GM19467 (cell line): ENCODE measurements at regions not wholly inside any gene's neighbourhood (a gene's known extent, or its start where the extent isn't known, plus 50 kb on each side); places are given as distances from the start of the nearest gene placed in this dataset.

Experiments
- ATAC-seq: cut with Tn5 transposase; IDR thresholded peaks from one replicate; pipeline ENCODE4 v1.9.1; 2021; ENCODE audit warnings: mild to moderate bottlenecking, moderate library complexity; ENCODE audit not compliant: unreplicated experiment

DNA sequence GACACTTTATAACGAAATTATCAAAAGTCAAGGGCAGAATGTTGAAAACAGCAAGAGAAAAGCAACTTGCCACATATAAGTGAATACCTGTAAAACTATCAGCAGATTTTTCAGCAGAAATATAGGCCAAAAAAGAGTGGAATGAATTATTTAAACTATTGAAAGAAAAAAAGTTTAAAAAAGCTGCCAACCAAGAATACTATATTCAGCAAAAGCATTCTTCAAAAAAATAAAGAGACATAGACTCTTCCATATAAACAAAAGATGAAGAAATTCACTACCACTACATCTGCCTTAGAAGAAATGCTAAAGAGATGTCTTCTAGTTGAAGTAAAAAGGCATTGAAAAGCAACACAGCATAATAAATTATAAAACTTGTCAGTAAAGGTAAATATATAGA lies 80.6 kb upstream of the CPNE8 start:
- no peak for ATAC-seq

DNA sequence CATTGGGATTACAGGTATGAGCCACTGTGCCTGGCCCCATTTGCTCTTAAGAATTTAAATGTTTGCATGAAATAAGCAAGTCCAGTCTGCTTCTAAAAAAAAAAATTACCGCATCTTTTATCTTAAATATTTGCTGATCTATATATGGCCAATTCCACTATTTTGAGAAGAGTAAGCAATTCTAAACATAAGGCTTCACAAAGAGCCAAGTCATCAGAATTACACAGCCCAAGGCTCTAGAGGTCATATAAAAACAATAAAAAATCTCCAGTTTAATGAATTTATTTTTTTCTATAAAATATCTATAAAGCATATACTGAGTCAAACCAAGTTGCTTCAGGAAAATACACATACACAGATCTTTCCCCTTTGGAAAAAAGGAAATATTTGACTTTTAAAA lies 79.0 kb upstream of the CPNE8 start:
- ATAC-seq, result no peak

DNA sequence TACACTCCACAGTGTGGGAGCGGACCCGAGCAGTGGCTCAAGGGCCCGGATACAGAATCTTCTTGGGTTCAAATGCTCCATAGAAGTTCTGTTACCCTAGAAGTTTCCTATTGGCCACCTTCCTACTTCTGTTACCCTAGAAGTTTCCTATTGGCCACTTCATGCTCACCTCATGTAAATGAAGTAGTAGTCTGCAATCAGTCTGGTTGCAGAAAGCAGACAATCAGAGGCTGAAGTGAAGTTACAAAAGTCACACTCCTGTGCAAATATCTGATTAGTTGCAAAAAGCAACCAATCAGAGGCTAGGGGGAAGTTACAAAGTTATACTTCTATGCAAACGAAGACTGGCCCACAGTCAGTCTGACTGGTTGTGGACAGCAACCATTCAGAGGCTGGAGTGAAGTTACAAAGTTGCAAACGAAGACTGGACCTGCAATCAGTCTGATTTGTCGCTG lies 77.8 kb upstream of the CPNE8 start:
- no peak for ATAC-seq

DNA sequence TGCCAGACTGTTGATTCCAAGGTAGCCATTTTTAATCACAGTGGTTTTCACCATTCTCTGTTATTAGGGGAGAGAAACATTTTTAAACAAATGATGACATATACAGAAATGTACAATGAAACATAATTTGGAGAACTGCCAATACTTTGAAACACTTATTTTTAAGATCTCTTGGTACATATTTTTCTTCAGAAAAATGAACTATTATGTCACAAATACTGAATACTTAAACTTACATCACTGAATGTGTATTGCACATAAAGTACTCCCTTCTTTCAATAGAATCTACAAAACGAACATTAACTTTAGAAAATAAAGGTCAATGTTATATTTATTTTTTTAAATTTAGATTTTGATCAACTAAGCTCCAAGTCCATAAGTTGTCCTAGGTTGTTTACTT lies 71.7 kb upstream of the CPNE8 start:
- no peak for ATAC-seq

DNA sequence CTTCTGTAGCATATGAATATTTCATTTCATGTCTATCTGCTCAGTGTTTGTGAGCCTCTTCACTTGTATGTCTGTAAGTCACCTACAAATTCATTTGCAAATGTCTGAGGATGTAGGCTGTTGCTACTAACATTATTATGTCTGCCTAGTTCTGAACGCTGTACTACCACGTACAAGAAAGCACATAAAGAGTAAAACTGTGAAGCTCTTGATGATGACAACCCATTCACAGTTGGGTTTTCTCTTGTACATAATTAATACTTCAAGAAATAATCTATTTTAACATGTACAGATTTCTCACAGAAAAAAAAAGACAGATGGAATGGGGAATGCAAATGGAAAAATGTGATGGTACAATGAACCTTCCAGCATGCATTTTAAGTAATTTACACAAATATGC lies 64.3 kb upstream of the CPNE8 start:
- no peak for ATAC-seq

- ATAC-seq, result no peak
Observed at GRCh38 chr12:38961683-38962082, 56.3 kb upstream of the CPNE8 start.

GRCh38 chr12:38961012-38961411 lies 55.6 kb upstream of the CPNE8 start:
- no peak for ATAC-seq

DNA sequence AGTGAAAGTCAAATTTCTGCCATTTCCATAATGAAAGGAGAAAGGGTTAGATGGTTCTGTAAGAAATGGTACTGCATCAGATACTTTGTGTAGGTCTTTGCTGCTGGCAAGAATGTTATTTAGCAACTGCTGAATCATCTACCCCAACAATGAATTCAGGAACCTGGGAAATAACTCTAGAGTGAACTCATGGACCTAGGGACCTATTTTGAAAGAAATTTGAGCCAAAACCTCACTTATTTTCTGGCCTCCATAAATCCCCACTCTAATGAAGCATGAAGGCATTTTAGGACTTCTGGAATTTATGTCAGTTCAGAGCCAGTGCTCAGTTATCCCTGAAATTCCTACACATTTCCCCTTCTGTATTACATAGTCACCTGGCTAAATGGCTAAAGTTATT lies 50.9 kb upstream of the CPNE8 start:
- ATAC-seq, result no peak
